Stimulated activated CD4-positive, alpha-beta T cell treated with anti-CD3 and anti-CD28 coated beads, Interleukin-2, amount 100 ng/mL, for 4 hours (primary cell): ENCODE measurements at regions not wholly inside any gene's neighbourhood (a gene's known extent, or its start where the extent isn't known, plus 50 kb on each side); places are given as distances from the start of the nearest gene placed in this dataset.
"Not testable (repeated sequence)": the region's sequence is repeated elsewhere in the genome, so short reads cannot be mapped to it uniquely, and the experiment has no call there.

Experiments used
- DNase-seq: peaks from one replicate; pipeline ENCODE4 v3.0.0-alpha.2; 2020; ENCODE audit warnings: low read depth

DNA sequence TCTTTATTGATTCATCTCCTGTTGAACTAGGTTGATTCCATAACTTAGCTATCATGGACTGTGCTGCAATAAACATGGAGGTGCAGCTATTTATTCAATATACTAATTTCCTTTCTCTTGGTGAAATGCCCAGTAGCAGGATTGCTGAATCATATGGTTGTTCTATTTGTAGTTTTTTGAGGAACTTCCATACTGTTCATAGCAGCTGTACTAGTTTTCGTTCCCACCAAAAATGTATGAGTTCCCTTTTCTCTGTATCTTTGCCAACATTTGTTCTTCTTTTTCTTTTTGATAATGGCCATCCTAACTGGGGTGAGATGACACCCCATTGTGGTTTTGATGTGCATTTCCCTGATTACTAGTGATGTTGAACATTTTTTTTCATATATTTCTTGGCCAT, 87.2 kb upstream of the NAV2 start:
- no peak for DNase-seq

DNA sequence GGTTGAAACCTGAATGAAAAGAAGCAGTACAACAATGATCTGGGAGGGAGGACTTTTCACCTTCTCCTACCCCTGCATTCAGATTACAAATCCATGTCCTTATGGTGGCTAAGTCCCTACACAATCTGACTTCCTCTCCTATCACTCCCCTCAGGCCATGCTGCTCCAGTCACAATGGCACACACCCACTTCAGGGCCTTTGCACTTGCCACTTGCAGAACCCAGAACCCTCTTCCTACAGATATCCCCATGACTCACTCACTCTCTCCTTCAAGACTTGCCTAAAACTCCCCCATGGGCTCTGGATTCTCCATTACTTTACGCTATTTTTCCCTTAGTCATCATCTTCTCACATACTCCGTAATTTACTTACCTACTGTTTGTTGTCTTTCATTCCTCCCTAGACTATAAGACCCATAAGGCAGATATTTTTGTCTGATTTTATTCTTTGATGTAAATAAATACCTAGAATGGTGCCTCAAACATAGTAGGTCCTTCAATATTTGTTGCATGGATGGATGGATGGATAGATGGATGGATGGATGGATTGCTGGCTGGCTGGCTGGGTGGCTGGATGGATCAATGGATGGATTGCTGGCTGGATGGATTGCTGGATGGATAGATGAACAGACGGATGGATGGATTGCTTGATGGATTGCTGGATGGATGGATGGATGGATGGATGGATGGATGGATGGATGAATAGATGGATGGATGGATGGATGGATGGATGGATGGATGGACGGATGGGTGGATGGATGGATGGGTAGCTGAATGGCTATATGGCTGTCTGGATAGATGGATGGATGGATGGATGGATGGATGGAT, 94.7 kb upstream of the NAV2 start:
- DNase-seq = no peak

DNA sequence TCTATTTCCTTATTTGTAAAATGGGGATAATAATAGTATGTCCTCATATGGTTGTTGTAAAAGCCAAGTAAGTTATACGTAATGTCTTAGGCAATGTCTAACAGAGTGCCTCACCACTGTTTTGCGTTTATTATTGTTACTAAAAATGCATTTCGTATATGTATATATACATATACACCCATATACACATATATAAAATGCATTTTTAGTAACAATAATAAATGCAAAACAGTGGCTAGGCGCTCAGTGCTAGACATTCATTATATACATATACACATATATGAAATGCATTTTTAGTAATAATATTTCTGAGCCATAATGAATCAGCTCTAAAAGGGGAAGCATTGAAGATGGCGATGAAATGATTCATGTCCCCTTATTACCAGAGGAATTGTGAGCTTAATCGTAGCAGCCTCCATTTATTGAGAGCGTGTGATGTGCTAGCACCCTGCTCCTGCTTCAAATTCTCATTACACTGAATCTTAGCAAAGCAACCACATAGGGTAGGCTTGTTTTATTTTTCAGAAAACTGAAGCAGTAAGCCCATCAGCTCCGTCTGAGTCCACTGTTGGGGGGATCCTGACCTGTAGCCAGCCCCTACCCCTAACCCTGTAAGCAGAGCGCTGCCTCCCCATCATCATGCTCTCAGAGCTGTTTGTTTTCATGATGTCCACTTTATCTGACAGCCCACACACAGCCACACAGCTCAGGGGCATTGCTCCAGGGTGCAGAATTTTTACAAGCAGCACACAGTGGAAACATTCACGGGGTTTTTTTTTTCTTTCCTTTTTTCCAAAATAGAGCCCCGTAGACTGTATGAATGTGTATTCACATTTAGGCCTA, 97.1 kb upstream of the NAV2 start:
- DNase-seq = no peak

DNA sequence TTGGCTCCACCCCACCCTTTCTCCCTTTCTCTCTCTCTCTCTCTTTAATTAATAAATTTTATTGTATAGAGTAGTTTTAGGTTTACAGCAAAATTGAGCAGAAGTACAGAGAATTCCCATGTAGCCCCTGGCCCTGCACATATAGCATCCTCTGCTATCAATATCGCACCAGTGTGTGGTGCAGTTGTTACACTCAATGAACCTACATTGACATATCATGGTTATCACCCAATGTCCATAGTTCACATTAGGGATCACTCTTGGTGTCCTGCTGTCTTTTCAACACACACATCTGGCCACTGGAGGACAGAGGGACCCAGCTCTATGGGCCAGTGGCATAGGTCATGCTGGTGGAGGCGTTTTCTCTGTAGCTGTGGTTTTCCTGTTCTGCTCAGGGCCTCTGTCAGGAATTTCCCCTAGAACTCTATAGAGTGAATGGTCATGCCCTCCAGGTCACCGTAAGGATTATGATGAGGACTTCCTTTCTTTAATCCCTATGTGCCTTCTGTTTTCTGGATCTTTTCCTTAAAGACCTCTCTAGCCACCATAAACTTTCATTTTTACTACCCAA, 98.2 kb upstream of the NAV2 start:
- DNase-seq = no peak

DNA sequence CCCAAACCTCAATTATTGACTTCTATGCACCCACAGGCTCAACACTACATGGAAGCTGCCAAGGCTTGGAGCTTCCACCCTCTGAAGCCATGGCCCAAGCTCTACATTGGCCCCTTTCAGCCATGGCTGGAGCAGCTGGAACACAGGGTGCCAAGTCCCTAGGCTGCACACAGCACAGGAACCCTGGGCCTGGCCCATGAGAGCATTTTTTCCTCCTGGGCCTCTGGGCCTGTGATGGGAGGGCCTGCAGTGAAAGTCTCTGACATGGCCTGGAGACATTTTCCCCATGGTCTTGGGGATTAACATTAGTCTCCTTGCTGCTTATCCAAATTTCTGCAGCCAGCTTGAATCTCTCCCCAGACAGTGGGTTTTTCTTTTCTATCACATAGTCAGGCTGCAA, 100.6 kb upstream of the NAV2 start:
- DNase-seq = not testable (repeated sequence)

DNA sequence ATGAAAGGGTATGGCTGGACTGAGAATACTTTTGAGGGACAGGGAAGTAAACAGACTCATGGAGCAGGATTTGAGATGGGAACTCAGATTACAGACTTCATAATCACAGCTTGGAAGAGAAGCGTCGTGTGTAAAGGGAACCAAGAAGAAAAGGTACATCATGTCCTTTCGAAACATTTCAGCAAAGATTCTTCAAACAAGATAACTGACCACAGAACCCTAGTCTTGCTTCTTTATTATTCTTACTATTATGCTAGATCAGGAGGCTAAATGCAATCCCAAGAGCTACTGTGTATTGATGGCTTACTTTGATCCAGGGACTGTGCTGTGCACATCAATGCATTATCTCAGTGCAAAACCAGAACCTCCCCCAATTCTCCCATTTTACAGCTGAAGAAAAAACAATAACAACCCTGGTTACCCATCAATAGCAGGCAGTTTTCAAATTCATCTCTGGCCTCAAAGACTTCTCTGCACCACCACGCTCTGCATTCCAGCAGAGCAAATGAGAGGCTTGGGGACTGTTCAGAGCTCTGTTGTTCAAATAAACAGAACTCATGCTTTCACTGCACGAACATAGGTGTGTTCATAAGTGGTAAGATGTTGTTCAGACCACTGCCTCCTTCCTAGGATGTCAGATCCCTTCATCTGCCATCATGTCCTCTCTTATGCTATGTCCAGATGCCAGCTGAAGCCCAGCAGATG, 104.8 kb upstream of the NAV2 start:
- DNase-seq = no peak

DNA sequence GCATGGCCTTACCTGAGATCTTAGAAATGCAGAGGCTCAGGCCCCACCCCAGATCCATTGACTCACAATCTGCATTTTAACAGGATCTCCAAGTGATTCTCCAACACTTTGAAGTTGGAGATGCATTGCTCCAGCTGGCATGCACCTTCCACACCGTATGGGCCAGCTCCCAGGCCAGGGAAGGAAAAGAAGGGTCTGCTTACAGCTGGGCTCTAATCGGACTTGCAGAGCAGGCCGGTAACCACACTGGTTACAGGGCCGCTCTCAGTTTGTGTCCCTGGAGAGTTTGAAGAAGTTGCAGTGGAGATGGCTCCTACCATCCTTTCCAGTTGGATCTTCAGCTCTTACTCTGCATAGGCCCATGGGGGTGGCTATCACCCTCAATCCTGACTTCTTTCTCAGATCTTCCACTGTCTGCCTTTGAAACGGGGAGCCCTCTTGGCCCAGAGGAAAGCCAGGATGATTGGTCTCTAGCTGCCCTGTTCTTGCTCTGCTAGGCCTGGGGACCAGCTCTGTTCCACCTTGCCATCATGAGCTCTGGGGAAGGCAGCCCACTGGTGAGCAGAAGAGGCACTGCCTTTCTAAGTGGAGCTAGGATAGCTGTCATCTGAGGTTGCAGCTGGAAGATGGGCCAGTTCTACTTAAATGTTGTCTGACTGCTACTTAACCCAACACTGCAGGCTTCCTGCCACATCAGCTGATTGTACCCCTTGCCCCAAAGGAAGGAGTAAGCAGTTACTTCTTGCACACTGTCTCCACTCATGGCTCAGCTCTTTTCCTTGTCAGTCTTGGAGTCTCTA, 105.6 kb upstream of the NAV2 start:
- DNase-seq = no peak

DNA sequence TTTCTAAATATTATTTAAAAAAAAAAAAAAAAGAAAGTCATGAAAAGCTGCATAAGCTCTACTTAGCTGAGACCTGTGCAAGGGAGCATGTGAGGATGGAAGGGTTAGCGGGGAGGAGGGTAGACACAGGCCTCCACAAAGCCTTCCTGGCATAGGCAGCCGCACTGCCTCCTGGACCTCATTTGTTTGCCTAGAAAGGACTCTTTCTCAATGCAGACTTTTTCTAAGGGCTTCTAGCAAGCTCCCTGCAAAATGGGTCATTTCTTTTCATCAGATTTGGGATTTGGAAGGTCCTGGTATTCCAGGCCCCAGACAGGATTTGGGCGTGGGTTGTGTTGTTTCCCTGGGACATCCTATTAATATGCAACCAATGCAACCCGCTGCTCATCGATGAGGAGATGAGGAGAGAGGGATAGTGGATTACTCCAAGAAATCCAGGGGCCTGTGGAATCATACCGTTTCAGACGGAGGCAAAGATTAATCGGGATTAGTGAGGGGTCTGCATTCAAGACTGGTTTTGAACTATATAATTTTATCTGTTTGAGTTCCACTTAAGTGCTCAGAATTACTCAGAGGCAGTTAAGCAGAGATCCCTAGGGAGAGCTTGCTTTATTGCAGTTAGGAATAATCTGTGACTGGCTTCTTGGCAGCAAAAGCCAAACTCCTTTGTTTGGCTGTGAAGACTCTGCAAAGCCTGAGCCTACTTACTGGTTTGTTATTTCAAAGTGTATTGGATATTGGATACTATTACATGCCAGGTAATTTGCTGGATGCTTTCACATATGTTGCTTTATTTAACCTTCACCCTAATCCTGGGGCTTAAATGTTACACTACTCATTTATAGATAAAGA, 106.9 kb upstream of the NAV2 start:
- no peak for DNase-seq

DNA sequence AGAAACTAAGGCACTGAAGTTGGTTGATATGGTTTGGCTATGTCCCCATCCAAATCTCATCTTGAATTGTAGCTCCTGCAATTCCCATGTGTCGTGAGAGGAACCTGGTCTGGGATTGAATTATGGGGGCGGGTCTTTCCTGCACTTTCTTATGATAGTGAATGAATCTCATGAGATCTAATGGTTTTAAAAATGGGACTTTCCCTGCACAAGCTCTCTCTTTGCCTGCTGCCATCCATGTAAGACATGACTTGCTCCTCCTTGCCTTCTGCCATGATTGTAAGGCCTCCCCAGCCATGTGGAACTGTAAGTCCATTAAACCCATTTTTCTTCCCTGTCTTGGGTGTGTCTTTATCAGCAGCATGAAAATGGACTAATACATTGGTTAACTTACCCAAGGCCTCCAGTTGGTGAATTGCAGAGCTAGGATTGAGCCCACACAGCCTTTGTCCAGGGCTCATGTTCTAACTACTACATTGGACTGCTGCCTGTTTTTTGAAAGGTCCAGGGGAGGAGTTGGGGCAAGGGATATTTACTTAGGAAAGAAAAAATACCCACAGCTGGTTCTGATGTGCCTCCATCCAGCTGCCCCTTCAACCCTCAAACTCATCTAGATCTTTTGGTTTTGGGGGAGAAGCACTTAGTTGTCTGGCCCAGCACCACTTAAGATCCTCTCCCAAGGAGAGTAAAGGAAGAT, 107.8 kb upstream of the NAV2 start:
- no peak for DNase-seq

DNA sequence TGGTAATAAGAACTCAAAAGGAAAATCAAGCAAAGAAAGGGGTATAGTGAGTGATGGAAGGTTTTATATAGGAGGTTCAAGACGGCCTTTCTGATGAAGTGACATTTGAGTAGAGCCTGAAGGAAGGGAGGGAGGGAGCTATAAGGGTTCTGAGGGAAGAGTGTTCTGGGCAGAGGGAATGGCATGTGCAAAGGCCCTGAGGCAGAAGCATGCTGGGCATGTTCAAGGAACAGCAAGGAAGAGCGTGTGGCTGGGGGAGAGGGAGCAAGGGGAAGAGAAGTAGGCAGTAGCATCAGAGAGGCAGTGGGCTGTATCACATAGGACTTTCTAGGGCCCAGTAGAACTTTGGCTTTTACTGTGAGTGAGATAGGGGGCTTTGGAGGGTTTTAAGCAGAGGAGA, 108.9 kb upstream of the NAV2 start:
- DNase-seq = no peak

DNA sequence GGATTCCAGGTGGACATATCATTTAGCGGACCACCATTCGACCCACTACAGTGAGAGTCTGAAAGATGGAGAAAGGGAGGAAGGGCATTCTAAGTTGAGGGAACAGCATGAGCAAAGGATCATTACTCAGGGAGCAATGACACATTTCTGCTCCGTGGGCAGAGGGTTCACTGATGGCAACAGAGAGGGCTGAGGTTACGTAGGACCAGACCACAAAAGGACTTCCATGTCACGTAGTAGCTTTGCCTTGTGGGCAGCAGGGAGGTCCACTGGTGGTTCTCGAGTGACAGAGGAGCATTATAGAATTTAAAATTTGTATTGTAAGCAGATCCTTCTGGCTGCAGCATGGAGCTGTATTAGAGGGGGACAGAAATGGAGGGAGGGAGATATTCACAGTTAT, 109.7 kb upstream of the NAV2 start:
- DNase-seq = no peak

DNA sequence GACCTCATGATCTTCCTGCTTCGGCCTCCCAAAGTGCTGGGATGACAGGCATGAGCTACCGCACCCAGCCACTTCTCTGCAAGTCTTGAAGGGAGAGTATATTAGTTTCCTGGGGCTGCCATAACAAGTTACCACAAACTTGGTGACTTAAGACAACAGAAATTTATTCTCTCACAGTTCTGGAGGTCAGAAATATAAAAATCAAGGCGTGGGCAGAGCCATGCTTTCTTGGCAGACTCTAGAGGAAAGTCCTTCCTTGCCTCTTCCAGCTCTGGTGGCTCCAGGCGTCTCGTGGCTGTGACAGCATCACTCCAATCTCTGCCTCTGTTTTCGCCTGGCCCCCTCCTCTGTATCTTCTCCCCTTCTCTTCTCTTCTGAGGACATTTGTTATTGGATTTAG, 110.2 kb upstream of the NAV2 start:
- no peak for DNase-seq

DNA sequence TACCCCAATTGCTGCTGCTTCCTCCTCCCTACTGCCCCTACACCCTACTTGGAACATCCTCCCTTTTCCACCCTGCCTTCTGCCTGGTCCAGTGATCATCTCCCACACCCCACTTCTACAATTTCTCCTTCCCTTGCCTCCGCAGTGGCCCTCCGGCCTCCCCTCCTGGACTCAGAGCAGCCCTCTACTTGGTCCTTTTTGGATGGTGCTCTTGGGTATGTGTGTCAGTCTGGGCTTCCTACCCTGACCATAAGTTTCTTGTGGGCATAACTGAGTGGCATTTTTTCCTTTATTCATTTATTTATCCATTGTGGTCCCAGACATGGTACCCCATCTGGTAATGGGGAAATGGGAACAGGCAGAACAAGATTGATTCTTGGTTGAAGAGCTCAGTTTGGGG, 111.4 kb upstream of the NAV2 start:
- DNase-seq = no peak

DNA sequence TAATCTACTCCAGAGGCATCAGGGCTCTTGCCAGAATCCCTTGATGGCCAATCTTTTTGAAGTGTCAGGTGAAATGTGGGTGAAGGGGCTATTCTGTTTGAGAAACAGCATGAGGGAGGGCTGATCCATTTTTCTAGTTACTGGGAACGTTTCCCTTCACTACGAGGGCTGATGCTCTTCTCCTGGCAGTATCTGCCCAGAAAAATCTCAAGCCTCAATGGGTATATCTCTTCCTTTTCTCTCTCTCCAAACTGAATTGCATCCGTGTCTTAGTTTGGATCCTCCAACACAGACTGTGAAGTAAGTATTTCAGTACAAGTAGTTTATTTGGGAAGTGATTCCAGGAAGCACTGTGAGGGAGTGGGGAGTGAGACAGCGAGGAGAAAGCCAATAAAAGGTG, 113.0 kb upstream of the NAV2 start:
- DNase-seq = no peak

DNA sequence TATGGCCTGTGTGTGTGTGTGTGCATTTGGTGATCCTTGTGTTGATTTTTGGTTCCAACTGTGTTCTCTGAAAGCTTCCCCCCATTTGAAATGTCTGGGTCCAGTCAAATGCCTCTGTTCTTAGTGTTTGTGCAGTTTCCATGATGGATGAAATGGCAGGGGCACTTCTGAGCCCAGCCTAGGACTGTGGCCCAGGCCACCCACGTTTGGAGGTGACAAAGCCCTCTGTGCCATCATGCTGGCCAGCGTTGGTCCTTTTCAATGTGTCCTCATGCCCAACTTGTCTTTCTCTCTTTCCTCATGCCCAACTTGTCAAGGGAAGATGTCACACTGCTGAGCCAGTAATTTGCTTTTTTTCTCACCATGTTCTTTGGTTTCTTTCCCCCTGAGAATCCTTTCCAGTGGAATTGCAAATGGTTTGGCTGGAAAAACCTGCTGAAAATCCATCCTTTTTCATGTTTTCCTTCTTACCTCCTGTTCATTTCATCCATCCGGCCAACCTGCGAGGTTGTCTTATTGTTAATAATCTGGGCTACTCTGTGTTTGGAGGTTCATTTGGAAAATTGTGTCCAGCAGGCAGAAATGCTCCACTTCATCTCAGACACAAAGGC, 113.7 kb upstream of the NAV2 start:
- DNase-seq = no peak

DNA sequence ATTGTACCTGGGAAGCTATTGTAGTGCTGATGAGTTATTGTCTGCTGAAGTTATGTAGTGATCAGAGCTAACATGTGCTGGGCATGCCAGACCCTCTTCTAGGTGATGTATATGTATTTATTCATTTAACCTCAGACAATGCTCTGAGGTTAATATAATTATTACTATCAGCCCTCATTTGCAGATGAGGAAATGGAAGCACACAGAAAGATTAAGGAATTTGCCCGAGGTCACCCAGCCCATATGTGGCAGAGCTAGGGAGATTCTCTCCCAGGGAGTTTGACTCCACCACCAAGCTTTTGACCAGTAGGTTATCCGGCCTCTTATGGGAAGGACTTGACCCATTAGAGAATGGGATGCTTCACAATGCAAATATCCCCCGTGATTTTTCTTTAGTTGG, 114.2 kb upstream of the NAV2 start:
- no peak for DNase-seq

DNA sequence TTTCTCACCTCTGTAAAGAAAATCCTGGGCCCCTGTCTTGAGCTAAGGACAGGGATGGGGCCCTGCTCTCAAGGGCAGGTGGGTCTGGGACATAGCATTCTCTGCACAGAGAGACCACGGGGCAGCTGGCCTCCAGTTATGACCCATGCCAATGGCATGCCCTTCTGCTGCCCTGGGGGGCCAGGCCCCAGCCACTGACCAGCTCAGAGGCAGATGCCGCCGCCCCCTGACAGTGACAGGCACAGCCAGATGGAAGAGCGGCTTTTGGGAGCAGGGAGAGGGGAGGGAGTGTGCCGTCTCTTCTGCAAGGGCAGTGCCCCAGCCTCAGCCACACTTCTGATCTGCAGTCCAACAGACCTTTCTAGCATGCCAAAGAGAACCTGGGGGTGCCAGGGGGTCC, 114.8 kb upstream of the NAV2 start:
- no peak for DNase-seq

DNA sequence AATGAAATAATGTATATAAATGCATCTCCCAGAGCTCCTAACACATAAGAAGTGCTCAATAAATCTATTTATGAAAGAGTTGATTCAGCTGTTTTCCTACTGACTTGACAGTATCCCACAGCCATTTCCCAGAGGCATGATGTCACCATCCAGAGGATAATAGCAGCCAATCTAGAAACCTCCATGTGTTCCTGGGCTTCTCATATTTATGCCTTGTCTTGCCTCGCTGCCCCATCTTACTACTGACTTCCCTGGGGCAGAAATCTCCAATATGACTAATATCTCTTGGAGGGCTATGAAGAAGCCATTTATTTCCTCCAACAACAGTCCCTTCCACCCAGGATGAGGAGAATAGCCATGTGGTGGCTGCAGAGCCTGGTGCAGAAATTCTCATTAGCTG, 115.4 kb upstream of the NAV2 start:
- no peak for DNase-seq

DNA sequence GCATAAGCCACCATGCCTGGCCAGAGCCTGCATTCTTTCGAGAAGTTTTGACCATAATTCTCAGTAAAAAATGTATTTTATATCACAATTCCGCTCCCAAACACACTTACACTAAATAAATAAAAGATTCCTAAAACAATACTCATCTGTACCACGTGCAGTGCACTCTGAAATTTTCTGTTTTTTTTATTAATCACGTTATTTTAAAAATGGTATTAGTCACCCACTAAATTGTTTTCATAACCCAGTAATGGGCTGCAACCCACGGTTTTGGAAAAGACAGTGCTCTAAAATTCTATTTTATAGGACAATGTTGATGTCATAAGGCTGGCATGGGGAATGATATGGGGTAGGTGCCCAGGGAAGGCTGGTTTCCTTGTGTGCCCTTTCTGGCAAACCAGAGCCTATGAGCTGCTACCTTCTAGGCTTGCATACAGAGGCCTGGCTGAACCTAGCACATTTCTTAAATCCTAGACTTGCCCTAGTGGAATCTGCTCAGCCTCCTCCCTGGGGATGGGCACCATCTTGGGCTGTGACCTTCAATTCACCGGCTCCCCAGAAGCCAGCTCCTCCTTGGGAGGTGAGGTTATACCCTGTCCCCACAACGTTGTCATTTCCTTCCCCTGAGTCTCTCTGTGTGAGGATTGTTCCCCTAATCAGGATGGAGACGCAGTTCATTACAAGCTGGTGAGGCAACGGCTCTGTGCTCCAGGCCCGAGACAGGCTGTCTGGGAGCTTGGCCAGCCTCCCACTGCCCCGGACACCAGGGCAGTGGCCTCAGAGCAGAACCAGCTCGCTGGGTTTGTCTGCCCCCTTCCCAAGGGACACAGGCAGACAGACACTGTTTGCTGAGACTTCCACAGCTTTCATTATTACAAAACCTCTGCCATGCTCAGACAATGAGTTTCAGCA, 116.5 kb upstream of the NAV2 start:
- no peak for DNase-seq
